Iris pigment epithelial cell (primary cell): ENCODE measurements at regions not wholly inside any gene's neighbourhood (a gene's known extent, or its start where the extent isn't known, plus 50 kb on each side); places are given as distances from the start of the nearest gene placed in this dataset.

Source experiments
- DNase-seq: peaks from one replicate; pipeline ENCODE4 v3.0.0-alpha.2; 2011; ENCODE audit warnings: low read depth

DNA sequence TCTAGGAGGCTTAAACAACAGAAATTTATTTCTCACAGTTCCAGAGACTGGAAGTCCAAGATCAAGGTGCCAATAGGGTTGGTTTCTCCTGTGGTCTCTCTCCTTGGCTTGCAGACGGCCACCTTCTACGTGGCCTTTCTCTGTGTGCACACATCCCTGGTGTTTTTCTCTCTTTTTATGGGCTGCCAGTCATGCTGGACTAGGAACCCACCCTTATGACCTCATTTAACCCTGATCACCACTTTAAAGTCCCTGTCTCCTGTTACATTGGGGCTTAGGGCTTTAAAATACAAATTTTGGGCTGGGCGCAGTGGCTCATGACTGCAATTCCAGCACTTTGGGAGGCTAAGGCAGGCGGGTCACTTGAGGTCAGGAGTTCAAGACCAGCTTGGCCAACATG lies 157.1 kb downstream of the TLE1 start:
- DNase-seq, result no peak

DNA sequence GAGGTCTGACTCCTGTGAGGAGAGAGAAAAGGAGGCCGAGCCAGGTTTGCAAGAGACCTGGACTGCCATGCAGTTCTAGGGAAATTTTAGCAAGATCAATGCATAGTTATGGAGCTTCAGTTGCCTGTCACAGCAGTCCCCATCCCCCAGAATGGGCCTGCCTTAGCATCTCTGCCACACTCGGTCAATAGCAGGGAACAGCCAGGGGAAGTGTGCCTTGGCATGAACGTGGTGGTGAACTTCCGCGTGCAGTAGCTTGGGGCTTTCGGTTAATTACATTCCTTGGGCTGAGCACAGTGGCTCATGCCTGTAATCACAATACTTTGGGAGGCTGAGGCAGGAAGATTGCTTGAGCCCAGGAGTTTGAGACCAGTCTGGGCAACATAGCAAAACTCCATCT lies 157.8 kb downstream of the TLE1 start:
- DNase-seq, result no peak

DNA sequence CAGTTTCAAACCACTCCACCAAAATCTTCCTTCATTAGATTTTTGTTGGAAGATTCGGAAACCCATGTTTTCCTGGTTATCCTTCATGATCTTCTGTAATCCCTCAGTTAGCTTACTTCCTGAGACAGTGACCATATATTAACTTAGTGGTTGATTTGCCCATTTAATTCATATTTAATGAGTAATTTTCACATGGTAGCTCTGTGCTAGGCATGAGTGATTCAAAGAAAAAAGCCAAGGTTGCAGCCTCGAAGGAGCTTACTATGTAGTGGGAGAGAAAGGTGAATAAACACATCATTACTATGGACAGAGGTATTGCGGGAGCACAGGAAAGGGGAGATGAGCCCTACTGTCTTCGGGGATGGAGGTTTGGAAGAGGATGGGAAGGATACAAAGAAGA lies 158.5 kb downstream of the TLE1 start:
- DNase-seq, result no peak

DNA sequence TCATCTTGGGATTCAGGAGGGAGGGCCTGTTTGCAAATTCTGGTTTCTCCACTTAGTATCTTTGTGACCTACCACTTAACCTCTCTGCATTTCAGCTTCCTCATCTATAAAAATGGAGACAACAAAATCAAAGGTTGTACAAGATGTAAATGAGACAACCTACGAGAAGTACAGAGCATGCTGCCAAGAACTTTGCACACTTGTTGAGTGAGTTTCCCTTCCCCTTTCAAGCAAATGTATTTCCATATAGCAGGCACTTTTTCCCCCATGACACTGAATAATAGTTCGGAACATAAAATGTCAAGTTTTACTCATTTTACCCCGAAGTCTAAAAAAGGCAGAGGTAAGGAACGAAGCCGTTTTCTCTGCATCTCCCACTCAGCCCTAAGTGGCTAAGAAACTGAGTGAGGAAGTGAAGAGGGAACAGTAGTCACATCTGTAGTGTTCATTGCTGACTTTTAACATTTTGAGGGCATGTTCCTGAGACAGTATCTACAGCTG lies 159.0 kb downstream of the TLE1 start:
- no peak for DNase-seq

DNA sequence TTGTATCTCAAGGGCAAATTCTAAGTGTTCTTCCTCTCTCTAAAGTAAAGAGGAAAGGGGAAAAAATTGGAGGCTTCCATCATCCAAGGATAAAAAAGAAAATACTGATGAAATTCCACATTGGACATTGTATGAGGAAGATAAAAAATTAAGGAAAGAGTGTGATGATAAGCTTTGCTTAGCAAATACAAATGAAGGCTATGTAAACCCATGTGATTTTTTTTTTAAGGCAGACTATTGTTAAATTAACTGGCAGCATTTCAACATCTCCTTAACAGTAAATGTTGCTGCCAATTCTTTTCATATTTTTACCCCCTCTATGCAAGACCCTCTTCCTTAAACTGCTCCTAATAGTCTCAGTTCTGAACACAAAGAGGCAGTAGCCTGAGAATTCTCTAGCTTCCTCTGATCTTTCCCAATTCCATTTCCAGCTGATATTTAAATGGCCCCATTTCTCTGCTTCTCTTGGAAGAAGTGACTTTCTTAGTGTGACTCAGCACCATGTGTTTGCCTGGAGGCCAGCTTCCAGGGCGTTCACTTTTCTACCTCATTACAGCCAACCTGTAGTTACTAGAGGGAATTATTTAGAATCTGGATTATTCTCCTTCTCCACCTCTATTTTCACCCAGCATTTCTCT lies 159.7 kb downstream of the TLE1 start:
- peak; percentile 74 for DNase-seq

DNA sequence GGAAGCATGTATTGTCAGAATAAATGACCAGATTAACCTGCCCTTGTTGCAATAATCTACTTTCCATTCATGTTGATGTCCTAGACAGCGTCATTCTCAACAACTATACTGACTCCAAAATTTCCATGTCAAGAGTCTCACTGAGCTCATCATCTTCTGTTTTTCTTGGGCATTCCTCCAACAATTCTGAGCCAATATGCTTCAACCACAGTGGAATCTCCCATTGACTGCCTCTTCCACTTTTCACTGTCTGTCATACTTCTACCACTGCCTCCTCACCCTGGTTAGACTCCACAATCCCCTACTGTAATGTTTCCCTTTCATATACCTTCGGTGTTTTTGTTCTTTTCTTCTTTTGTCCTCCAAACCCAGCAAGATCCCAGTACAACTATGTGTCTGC lies 162.8 kb downstream of the TLE1 start:
- peak; percentile 94 for DNase-seq

DNA sequence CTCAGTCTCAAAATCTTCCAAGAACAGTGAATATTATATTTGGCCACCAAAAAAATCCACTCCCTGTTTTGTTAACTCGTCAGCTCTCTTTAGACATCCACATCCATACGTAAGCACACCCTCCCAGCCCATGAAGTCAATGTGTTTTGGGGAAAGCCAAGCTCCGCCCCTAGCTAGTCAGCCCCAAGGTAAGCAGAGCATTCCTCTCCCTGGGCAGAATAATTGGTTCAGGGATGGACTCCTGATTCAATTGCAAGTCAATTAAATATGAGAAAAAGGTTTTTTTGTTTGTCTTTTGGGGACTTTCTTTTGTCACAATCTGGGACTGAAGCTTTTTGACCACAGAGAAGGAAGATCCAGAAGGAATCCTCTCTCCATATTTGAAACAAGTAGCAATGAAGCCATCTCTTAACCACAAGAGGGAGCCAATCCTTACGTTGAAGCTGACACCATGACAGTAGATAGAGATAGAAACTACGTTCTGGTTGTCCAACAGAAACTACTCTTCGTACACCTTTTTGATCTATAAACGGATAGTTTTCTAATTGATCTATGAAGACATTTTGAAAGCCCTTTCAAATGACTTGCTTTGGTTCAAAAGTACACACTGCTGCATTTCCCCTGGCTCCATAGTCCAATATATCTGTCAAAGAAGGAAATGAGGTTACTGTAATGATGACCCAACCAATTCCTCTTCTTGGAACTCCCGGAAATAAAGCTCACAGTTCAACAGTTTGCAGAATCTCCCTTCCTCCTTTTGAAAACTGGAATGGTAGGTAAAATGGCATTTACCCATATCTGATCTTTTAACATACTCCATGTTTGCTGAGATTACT lies 166.4 kb downstream of the TLE1 start:
- peak; percentile 71 for DNase-seq

DNA sequence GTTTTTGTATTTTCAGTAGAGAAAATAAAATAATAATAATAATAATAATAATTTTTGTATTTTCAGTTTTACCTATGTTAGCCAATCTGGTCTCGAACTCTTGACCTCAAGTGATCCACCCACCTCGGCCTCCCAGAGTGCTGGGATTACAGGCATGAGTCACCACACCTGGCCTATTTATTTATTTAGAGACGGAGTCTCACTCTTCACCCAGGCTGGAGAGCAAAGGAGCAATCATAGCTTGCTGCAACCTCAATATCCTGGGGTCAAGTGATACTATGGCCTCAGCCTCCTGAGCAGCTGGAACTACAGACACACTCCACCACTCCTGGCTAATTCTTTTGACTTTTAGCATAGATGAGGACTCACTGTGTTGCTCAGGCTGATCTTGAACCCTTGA lies 167.5 kb downstream of the TLE1 start:
- no peak for DNase-seq

DNA sequence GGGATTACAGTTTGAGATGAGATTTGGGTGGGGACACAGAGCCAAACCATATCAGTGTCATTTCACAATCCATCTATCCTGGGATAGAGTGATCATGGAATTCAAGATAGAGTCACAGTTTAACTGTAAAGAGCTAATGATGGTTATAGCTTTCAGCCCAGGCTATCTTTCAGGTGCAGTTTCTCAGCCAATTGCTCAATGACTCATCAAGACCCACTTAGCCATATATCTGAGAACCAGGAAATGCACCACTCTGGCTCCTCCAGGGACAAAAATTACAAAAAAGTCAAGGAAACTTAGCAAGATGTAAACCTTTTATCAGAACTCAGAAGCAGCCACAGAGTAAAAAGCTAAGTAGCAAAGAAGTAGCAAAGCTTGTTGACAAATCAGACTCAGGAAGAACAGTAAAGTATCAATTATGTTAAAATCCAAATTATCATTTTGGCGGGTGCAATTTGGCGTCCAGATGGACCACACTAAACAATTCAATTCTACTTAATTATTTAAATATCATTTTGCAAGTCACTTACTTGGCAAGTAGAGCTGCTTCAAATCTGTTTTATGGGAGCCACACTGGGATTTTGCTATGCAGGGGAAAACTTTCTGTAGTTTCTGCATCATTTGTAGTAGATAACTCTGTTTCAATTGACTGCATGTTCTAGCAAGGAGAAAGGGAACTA lies 169.4 kb downstream of the TLE1 start:
- DNase-seq, result peak; percentile 18

DNA sequence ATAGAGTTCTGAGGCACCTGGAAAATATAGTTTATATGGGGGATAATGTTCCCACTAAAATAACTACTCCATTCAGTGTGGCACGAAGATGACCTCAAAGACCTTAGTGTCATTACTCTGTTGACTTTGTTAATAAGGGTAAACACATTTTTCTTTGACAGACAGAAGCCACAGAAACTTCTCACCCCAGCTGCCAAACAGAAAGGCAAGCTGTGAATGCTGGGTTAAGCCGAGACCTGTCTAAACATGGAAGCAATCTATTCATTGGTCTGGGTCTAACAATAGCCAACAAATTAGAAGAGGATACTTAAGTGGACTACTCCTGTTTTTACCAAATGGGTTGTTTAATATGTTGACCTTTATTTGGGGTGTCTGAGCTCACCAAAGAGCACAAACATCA lies 171.4 kb downstream of the TLE1 start:
- no peak for DNase-seq

DNA sequence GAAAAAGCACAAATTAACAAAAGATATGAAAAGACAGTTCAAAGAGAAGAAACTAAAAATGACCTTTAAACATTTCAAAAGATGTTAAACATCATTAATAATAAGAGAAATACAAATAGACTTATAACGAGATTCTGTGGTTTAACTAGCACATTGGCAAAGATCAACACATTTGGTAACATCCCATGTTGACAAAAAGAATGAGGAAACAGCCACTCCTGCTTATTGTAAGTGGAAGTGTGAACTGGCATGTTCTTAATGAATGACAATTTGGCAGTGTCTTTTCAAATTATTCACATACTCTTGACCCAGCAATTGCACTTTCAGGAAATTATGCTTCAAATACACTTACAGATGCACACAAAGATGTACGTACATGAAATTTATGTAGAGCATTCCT lies 176.3 kb downstream of the TLE1 start:
- DNase-seq, result no peak

DNA sequence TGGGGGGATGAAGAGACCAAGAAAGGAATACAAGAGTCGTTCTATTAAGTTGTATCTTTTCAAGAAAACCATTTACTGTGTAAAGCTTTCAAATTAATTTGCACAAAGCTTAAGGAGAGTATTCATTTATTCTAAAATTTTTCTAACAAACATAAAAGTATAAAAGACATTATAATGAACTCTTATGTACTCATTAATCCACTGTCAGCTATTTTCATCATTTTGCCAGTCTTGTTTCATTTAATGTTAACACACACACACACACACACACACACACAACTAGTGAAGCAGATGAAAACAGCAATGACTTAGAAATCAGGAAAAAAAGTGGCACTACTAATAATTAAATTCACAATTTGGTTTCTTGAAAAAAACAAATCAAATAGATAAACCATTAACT lies 176.7 kb downstream of the TLE1 start:
- no peak for DNase-seq

DNA sequence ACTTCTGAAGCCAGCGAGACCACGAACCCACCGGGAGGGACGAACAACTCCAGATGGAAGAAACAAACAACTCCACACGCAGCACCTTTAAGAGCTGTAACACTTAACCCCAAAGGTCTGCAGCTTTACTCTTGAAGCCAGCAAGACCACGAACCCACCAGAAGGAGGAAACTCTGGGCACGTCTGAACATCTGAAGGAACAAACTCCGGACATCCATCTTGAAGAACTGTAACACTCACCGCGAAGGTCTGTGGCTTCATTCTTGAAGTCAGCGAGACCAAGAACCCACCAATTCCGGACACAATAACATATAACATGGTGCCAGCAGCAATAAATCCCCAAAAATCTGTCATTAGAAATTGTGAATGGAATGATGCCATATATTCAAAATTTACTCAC lies 180.9 kb downstream of the TLE1 start:
- DNase-seq, result no peak

DNA sequence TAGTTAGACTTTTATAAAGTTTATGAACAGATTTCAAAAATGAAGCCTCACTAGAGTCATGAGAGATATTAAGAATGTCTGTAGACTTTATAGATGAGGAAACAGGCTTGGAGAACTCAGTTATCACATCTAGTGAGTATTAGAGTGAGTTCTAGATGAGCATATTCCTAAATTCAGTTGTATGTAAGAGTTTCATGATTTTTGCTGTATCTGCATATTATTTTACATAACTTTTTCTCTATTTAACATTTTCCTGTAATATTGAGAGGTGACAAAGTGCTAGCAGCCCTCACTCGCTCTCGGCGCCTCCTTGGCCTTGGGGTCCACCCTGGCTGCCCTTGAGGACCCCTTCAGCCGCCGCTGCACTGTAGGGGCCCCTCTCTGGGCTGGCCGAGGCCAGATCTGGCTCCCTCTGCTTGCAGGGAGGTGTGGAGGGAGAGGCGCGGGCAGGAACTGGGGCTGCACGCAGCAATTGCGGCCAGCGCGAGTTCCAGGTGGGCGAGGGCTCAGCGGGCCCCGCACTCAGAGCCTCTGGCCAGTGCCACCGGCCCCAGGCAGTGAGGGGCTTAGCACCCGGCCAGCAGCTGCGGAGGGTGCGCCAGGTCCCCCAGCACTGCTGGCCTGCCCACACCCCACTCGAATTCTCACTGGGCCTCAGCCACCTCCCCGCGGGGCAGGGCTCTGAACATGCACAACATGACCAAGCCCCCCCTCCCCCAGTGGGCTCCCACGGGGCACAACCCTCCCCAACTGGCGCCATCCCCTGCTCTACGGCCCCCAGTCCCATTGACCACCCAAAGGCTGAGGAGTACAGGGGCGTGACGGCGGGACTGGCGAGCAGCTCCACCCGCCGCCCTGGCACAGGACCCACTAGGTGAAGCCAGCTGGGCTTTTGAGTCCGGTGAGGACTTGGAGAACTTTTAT lies 182.1 kb downstream of the TLE1 start:
- DNase-seq, result no peak

DNA sequence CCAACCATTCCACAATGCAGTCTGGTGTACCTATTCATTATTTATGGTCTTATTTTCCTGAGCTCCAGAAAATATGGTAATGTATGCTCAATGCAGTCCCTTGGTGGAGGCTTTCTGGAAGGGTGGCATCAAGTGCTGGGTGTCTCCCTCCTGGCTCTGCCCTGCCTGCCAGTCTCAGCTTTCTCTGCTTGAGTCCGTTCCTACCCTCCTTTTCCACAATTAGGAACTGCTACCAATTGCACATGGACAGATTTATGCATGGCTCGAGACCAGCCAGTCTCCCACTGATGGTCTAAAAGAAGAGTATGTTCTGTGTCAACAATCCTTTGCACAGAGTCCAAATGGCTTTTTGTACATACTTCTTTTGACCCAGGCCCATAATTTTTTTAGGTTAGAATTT lies 189.8 kb downstream of the TLE1 start:
- DNase-seq, result no peak

DNA sequence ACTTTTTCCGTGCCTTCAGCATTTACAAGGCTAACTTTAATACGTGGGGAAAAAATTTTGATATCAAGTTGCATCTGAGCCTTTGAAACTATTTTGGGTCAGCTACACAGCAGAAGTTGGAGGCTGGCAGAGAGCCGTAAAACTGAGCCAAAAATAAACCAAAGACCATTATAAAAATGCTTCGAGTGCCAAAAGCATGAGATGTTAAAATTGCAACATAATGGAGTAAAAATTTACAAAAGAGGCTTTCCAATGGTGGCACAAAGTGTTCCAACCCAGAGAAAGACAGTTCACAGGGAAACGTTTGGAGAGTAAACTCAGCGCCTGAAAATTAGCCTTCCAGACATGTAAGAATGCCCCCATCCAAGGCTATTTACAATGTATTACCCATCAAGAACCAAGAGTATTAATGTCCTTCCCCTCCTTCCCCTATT lies 190.3 kb downstream of the TLE1 start:
- peak; percentile 82 for DNase-seq

DNA sequence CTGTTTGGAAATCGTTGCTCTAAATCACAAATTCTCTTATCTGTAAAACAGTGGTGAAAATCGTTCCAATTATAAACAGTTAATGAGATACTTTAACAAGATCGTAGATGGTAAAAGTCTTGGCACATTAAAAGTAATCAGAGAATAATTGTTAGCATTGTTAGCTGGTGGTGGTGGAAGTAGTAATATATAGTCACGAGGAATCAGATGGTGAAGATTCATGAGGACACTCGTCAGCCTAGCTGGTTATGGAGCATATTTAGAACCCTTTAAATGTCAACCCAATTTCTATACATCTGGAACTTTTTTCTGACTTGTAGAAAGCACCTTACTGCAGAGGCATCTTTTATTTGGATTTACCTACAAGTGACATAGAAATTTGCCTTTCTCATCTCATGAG lies 190.8 kb downstream of the TLE1 start:
- DNase-seq, result no peak

DNA sequence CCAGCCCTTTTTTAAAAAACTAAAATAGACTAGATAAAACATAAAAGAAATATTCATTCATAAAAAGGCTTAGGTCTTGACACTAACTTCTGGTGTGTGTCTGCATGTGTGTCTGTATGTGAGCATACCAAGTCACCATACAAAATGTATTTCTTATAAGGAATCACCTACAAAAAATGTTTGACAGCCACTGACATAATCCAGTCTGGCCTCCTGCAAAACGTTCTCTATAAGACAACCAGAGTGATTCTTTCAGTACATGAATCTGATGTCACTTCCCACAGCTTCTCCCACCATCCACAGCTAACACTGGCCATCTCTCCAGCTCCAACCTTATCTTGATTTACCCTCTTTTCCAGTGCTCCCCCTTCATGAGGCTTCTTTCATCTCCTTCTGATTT lies 192.3 kb downstream of the TLE1 start:
- peak; percentile 47 for DNase-seq

DNA sequence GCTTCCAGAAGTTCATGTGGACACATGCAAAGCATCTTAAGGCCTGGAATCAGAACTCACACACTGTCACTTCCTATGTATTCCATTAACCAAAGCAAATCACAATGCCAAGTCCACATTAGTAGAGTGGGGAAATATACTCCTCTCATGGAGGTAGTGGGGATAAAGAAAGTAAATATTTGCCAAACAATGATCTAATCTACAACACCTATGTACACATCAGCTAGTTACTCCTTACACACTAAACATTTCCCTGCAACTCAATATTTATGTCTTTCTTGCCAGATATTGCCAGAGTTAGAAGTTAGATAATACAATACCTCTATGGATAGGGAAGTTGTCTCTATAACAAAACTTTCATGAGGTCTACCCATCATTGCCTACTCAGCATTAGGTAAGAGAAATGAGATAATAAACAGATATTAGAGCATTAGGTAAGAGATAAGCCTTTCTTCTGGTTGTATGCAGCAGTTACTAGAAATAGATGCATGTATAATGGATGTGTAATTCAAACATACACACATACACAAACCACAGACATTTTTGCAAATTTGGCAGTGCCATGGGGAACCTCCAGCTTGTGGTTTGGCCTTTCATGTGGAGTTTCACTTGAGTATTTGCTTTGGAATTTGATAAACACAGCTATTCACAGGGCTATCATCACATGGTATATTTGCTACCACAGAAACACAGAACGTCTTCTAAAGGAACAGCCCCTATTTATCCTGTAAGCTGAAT lies 196.5 kb downstream of the TLE1 start:
- peak; percentile 99 for DNase-seq

DNA sequence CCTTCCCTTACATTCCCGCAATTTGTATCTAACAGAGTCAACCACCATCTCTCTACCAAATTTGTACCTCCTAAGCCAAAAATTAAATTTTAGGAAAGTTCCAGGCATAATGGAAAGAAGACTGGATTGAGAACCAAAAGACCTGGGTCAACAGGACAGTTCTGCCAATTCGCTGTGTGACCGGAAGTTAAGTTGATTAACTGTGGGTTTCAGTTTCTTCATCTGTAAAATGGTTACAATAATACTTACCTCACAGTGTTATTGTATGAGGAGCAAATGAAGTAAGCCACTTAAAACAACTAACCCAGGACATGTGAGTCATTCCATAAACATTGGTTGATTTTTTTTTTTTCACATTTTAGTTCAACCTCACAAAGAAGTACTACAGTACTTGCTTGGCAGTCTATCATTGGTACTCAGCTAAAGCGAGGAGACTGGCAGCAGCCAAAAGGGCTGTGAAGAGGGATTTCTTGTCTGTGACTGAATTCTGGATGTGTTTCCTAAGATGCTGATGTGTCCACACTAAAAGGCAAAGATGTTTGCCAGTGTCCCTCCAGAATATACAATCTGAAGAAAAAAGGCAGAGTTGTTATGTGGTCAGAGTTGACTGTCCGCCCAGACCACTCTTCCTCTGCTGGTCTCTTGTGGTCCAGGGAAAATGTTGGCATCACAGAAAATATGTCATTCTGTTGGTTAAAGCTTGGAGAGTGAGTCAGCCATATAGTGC lies 198.6 kb downstream of the TLE1 start:
- peak; percentile 82 for DNase-seq

DNA sequence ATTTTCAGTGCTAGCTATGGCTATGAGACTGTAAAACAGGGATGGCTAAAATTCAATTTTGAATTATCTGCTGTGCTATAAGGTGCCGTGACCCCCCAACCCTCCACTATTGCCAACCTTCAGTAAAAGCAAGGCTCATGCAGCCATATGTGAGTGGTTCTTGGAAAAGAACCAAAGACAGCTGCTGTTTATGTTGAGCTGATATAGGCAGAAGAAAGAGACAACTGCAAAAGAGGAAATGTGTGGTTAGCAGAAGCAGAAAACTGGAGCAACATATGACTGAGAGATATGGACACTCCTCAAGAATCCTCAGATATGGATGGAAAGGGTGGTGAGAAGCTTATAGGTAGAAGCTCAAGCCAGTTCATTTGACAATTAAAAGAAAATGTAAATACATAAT lies 200.3 kb downstream of the TLE1 start:
- peak; percentile 59 for DNase-seq
